Inferior parietal cortex (tissue), 1 donor: ENCODE measurements at regions not wholly inside any gene's neighbourhood (a gene's known extent, or its start where the extent isn't known, plus 50 kb on each side); places are given as distances from the start of the nearest gene placed in this dataset.
"Not testable (repeated sequence)": the region's sequence is repeated elsewhere in the genome, so short reads cannot be mapped to it uniquely, and the experiment has no call there.

Experiments used
- DNase-seq: peaks from one replicate; pipeline ENCODE4 v3.0.0-alpha.2; 2016; ENCODE audit errors: extremely low spot score

GRCh38 chr5:21483790-21484497 lies 1369.2 kb downstream of the CDH12 start:
- DNase-seq, result not testable (repeated sequence)

DNA sequence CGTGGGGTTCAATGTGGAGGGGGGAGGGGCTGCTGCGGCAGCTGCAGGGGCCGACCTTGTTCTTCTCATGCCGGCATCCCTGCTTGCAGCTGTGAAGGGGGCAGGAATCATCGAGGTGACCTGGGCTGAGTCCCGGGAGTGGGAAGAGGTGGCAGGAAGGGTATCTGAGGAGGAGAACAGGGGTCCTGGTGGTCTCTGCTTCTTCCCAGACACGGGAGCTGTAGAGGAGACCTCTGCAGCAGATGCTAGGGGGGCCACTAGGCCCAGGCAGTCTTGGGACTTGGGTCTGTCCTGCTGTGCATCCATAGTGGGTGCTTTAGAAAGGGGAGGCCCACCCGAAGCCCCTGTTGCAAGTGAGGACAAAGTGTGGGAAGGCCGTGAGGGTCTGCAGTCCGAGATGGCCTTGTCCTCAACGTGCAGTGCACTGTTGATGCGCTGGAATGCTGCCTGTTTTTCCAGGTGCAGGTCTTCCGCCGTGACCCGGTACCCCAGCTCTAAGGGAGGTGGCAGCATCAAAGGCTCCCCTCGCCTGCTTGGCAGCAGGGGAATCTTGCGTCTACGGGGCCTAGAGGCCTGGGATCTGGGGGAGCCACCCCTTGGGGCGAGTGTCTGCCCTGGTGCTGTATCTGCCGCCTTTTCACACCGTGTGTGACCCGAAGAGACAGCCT lies 1370.0 kb downstream of the CDH12 start:
- DNase-seq, result not testable (repeated sequence)

- DNase-seq, result not testable (repeated sequence)
Observed at GRCh38 chr5:21482522-21482921, 1370.6 kb downstream of the CDH12 start.

DNA sequence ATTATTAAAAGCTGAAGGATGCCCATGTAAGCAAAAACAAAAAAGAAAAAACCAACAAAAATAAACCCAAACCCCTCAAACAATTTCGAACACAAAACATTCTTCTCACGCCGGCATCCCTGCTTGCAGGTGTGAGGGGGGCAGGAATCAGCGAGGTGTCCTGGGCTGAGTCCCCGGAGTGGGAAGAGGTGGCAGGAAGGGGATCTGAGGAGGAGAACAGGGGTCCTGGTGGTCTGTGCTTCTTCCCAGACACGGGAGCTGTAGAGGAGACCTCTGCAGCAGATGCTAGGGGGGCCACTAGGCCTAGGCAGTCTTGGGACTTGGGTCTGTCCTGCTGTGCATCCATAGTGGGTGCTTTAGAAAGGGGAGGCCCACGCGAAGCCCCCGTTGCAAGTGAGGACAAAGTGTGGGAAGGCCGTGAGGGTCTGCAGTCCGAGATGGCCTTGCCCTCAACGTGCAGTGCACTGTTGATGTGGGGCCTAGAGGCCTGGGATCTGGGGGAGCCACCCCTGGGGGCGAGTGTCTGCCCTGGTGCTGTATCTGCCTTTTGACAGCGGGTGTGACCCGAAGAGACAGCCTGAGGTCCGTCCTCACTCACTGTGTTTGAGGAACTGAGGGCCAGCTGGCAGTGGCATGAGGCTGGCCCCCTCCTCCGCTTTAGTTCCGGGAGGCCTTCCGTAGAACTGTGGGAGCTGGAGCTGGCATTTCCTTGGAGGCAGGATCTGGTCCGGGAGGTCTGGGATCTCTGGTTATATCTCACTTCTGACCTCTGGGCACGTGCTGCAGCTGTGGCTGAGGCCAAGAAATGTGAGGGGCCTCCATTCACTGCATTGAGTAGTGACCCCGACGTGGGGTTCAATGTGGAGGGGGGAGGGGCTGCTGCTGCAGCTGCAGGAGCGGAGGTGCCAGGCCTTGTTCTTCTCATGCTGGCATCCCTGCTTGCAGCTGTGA lies 1371.5 kb downstream of the CDH12 start:
- not testable (repeated sequence) for DNase-seq

DNA sequence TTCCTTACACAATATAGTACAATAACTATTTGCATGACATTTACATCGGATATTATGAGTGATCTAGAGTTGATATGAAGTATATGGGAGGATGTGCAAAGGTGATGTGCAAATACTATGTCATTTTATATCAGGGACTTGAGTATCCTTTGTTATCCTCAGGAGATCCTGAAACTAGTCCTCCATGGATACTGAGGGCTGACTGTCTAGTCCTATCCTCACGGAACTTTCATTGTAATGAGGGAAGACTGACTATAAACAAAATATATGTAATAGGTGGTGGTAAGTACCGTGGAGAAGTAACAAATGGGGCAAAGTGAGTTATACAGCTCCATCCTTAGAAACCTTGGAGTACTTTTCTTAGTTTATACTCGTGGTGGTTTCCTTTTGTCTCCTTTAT lies 1373.1 kb downstream of the CDH12 start:
- not testable (repeated sequence) for DNase-seq

GRCh38 chr5:21473981-21474380 lies 1379.2 kb downstream of the CDH12 start:
- DNase-seq, result not testable (repeated sequence)

DNA sequence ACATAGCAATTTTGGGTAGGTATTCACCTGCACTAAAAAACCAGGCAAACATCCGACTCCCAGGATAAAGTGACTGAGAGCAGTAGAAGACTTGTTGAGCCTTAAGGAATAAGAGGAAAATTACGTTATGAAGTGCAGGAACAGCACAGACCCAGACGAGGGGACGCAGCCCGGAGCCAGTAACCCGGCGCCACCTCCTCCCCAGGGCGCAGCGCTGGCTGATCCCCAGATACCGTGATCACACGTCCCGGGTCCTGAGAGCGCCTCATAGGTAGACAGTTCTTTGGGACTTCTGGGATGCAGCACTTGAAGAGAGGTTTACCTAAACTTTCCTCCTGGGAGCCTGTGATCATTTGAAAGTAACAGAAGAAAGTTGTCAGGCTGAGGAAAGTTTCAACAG lies 1379.7 kb downstream of the CDH12 start:
- DNase-seq, result not testable (repeated sequence)

- not testable (repeated sequence) for DNase-seq
Observed at GRCh38 chr5:21471691-21472090, 1381.5 kb downstream of the CDH12 start.

- DNase-seq, result peak; percentile 70
Observed at GRCh38 chr5:21469523-21470101, 1383.5 kb downstream of the CDH12 start.

DNA sequence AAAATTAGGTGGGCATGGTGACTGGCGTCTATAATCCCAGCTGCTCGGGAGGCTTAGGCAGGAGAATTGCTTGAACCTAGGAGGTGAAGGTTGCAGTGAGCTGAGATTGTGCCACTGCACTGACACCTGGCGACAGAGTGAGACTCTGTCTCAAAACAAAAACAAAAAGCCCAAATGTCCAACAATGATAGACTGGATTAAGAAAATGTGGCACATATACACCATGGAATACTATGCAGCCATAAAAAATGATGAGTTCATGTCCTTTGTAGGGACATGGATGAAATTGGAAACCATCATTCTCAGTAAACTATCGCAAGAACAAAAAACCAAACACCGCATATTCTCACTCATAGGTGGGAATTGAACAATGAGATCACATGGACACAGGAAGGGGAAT lies 1385.6 kb downstream of the CDH12 start:
- DNase-seq, result not testable (repeated sequence)

DNA sequence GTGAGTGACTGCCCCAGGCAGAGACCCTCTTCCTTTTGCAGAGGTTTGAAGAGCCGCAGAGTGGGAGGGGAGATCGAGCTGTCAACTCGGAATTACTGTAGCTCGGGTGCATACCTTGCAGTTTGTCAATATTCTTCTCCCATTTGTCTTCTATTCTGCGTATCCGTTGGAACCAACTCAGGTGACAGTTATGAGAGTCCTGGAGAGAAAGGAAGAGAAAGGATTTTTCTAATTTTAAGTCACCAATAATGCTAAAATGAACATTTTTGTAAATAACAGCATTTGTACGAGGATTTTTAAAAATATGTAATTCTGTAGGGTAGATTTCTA lies 1393.4 kb downstream of the CDH12 start:
- not testable (repeated sequence) for DNase-seq

- no peak for DNase-seq
Observed at GRCh38 chr5:21452449-21452848, 1400.7 kb downstream of the CDH12 start.

- no peak for DNase-seq
Observed at GRCh38 chr5:21432646-21433045, 1420.5 kb downstream of the CDH12 start.

DNA sequence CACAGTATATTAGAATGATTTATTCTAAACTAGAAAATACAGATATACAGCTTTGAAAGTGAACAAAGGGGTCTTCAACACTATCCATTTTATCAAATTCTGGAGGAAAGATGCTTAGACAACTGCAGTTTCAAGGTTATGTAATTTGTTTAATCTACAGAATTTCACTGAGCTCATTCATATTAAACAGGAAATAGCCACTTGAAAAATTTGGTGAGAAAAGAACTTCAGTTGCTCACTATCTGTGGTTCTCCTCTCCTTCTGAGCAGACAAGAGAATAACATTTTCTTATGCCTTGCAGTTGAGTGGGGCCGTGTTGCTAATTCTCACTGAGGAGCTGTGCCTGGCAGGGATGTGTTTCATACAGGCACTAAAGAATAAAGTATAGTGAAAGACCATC lies 1428.2 kb downstream of the CDH12 start:
- no peak for DNase-seq

DNA sequence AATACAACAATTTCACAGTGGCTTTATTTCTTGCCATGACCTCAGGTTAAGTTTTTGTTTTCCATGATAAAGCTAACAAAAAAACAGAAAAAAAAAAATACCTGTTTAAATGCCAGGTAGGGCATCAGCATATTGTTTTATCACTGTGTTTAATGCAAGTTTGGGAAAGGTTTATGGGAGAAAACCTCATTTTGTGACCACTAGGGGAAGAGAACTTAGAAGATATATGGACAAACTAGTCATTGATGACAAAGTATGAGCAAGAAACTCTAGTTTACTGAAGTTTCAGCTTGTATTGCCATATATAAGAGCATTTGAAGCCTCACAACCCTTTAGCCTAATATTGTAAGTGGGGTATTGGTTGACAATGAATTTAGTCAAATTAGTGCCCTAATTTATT lies 1431.4 kb upstream of the CDH18 start:
- no peak for DNase-seq

GRCh38 chr5:21402089-21402488 lies 1414.1 kb upstream of the CDH18 start:
- DNase-seq, result not testable (repeated sequence)

DNA sequence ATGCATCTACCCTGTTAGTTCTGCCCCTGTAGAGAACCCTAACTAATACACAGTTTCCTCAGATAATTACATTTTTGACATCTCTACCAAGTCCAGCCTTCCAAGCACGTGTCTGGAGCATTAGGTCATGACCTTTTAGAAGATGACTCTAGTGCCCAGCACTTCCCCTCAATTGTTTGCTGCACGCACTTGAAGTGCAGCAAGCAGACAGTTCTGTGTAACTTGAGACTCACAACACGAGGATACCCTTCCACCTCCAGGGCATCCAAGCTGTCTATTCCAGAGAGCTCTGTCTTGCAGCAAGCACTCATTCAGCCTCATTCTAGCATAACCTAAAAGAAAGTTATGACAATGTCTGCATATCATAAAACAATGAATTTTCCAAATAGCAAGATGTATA lies 1410.5 kb upstream of the CDH18 start:
- DNase-seq, result no peak

GRCh38 chr5:21397693-21398092 lies 1409.7 kb upstream of the CDH18 start:
- DNase-seq, result no peak

GRCh38 chr5:21391506-21391905 lies 1403.5 kb upstream of the CDH18 start:
- DNase-seq, result no peak

DNA sequence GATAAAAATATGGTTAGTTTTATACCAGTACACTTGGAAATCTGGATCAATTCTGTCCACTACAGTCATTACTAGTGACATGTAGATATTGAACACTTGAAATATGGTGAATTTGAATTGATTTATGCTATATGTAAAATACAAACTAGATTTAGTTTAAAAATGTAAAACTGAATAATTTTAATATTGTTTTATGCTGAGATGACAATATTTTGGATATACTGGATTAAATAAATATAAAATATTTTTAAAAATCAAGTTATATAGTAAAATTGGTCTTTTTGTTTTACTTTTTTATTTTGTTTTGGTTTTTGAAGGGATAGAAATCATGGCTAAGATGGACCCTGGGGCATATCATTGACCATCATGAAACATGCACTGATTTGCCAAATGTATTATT lies 1372.8 kb upstream of the CDH18 start:
- not testable (repeated sequence) for DNase-seq

- DNase-seq, result not testable (repeated sequence)
Observed at GRCh38 chr5:21341948-21342261, 1353.9 kb upstream of the CDH18 start.
